OCI-LY3 (cell line): ENCODE measurements at regions not wholly inside any gene's neighbourhood (a gene's known extent, or its start where the extent isn't known, plus 50 kb on each side); places are given as distances from the start of the nearest gene placed in this dataset.

Experiments
- H2AFZ ChIP-seq: fragments of 200-600, 300-600 bp; shearing (Covaris generic); 2 replicates; pipeline ENCODE4 v1.6.0; 2014; ENCODE audit warnings: antibody characterized with exemption, low read depth, low read length
- H3K27ac ChIP-seq: fragments of 200-600, 300-600 bp; sonication (generic); 2 replicates; pipeline ENCODE4 v1.5.1; 2014; ENCODE audit warnings: mild to moderate bottlenecking, low read length, moderate library complexity, mixed read lengths
- H3K27me3 ChIP-seq: fragments of 200-600, 300-600 bp; sonication (generic); 2 replicates; pipeline ENCODE4 v1.6.1; 2014; ENCODE audit warnings: low read depth, low read length, mixed read lengths
- H3K36me3 ChIP-seq: fragments of 200-600, 300-600 bp; sonication (generic); replicated peaks from 2 replicates; pipeline ENCODE3; 2014; ENCODE audit warnings: low read depth, low read length, mixed read lengths
- H3K4me1 ChIP-seq: fragments of 300-600, 200-600 bp; sonication (generic); 2 replicates; pipeline ENCODE4 v1.6.1; 2014; ENCODE audit warnings: low read length, mixed read lengths
- H3K4me2 ChIP-seq: fragments of 200-600, 300-600 bp; sonication (generic); 2 replicates; pipeline ENCODE4 v1.6.1; 2014; ENCODE audit warnings: low read length, mixed read lengths
- H3K4me3 ChIP-seq: fragments of 300-600, 200-600 bp; sonication (generic); 2 replicates; pipeline ENCODE4 v1.5.1; 2014; ENCODE audit warnings: antibody characterized with exemption, mild to moderate bottlenecking, low read length, moderate library complexity
- H3K79me2 ChIP-seq: fragments of 300-600, 200-600 bp; shearing (Covaris generic); 2 replicates; pipeline ENCODE4 v1.6.1; 2014; ENCODE audit warnings: mild to moderate bottlenecking, low read length, mixed read lengths
- H3K9ac ChIP-seq: fragments of 300-600, 200-600 bp; shearing (Covaris generic); 2 replicates; pipeline ENCODE4 v1.6.0; 2014; ENCODE audit warnings: mild to moderate bottlenecking, low read length, moderate library complexity
- H3K9me3 ChIP-seq: fragments of 200-600, 300-600 bp; shearing (Covaris generic); 2 replicates; pipeline ENCODE4 v1.6.1; 2014; ENCODE audit warnings: low read length, mixed read lengths; ENCODE audit not compliant: insufficient read depth
- H4K20me1 ChIP-seq: fragments of 200-600, 300-600 bp; sonication (generic); 2 replicates; pipeline ENCODE4 v1.6.1; 2016; ENCODE audit warnings: low read length, mixed read lengths; ENCODE audit not compliant: insufficient read depth
- EZH2phosphoT487 ChIP-seq: fragments of 200-600 bp; shearing (Covaris generic); IDR thresholded peaks from 2 replicates; pipeline ENCODE4 v1.6.1; 2018; ENCODE audit warnings: antibody characterized with exemption, mixed run types, low read depth
- TF ChIP-seq, protein P1 (sequence below): fragments of 200-600, 300-600 bp; sonication (generic); IDR thresholded peaks from 2 replicates; pipeline ENCODE4 v1.5.1; 2014; ENCODE audit warnings: antibody characterized with exemption, low read length, low read depth

DNA sequence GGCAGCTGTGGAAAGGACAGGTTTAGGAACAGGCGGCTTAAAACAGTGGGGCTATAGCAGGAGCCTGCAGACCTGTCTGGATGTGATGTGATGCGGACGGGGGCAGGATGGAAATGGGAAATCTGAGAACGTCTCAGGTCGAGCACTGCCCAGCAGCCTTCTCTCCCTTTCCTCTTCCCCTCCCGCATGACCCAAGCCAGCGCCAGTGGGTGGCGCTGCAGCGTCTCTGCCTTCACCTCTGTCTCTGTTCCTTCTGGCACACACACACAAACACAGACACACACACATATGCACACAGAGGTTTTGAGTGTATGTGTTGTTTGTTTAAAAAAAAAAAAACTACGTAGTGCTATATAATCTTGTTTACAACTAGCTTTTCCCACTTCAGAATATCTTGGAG lies 82.0 kb upstream of the SLC66A3 start:
- peak overlapping the region; percentile 89 for H3K4me2 ChIP-seq
- no peaks in the 10 kb centered on the region for H3K79me2 ChIP-seq
- peaks cover 56% of the 10 kb centered on the region for H3K4me1 ChIP-seq
- peaks cover 3% of the 10 kb centered on the region for H3K36me3 ChIP-seq
- TF ChIP-seq, protein P1, sequence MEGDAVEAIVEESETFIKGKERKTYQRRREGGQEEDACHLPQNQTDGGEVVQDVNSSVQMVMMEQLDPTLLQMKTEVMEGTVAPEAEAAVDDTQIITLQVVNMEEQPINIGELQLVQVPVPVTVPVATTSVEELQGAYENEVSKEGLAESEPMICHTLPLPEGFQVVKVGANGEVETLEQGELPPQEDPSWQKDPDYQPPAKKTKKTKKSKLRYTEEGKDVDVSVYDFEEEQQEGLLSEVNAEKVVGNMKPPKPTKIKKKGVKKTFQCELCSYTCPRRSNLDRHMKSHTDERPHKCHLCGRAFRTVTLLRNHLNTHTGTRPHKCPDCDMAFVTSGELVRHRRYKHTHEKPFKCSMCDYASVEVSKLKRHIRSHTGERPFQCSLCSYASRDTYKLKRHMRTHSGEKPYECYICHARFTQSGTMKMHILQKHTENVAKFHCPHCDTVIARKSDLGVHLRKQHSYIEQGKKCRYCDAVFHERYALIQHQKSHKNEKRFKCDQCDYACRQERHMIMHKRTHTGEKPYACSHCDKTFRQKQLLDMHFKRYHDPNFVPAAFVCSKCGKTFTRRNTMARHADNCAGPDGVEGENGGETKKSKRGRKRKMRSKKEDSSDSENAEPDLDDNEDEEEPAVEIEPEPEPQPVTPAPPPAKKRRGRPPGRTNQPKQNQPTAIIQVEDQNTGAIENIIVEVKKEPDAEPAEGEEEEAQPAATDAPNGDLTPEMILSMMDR: peak; percentile 87
- no peak for TF ChIP-seq EZH2phosphoT487
- H4K20me1 ChIP-seq: no peaks in the 10 kb centered on the region
- peak overlapping the region; percentile 95 for H3K27ac ChIP-seq
- H3K4me3 ChIP-seq: peak overlapping the region; percentile 58
- H3K27me3 ChIP-seq: no peaks in the 10 kb centered on the region
- peak overlapping the region; percentile 71 for H2AFZ ChIP-seq
- H3K9me3 ChIP-seq: no peaks in the 10 kb centered on the region
- peak overlapping the region; percentile 87 for H3K9ac ChIP-seq

DNA sequence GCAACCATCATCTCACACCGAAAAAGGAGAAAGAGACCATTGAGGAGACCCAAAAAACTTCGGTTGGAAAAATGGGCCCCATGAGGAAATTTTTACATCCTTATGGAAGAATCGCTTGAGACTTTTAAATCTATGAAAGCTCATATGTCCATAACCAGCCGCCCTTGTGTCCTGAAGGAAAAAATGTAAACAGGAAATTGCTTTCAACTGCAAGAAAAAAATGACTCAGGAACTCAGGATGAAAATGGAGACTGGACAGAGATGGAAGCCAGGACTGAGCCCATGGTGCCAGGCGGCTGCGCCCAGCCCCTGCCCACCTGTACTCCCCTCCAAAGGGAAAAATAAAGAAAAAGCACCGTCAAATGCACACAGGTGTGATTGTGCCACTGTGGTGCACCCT lies 81.5 kb upstream of the SLC66A3 start:
- Histone ChIP-seq H3K4me1 (peaks cover 52% of the 10 kb centered on the region), H3K27ac (peak overlapping the region; percentile 95), H3K9me3 (no peaks in the 10 kb centered on the region), H2AFZ (no peak overlapping the region), H4K20me1 (no peaks in the 10 kb centered on the region), H3K4me3 (no peak overlapping the region), H3K9ac (peak overlapping the region; percentile 87; the same call in 1 of the 2 replicates), H3K79me2 (no peaks in the 10 kb centered on the region), H3K27me3 (no peaks in the 10 kb centered on the region), H3K36me3 (peaks cover 3% of the 10 kb centered on the region), H3K4me2 (peak overlapping the region; percentile 89)
- TF ChIP-seq, protein P1: no peak
- TF ChIP-seq EZH2phosphoT487: no peak

DNA sequence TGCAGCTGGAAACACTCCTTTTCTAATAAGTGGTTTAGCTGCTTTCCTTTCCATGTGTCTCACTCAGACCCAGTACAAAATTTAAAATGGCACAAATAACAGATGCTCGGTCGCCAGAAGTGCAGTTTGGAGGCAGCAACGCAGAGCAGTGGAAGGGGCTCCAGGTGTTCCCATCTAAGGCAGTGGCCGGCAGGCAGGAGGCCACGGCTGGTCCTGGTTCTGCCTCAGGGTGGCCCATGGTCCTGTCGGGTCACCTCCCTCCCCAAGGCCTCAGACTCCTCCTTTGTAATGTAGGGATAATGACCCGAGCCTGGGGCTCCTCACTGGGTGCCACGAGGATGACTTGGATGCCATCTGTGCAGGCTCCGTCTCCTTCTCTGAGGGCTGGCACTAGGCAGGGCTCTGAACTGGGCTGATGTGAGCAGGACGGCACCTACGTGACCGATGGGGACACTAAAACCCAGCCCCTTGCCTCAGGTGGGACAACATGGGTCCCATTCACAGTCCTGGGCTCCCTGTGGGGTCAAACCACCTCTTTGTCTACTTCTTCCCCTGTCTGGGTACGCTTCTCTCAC lies 80.9 kb upstream of the SLC66A3 start:
- peaks cover 3% of the 10 kb centered on the region for H3K36me3 ChIP-seq
- H3K27ac ChIP-seq: no peak overlapping the region
- no peak for TF ChIP-seq EZH2phosphoT487
- TF ChIP-seq, protein P1: no peak
- H3K9ac ChIP-seq: no peak overlapping the region
- H3K4me1 ChIP-seq: peaks cover 52% of the 10 kb centered on the region
- no peaks in the 10 kb centered on the region for H3K9me3 ChIP-seq
- H3K27me3 ChIP-seq: no peaks in the 10 kb centered on the region
- H3K4me2 ChIP-seq: no peak overlapping the region
- H2AFZ ChIP-seq: no peak overlapping the region
- H4K20me1 ChIP-seq: no peaks in the 10 kb centered on the region
- no peaks in the 10 kb centered on the region for H3K79me2 ChIP-seq
- no peak overlapping the region for H3K4me3 ChIP-seq

DNA sequence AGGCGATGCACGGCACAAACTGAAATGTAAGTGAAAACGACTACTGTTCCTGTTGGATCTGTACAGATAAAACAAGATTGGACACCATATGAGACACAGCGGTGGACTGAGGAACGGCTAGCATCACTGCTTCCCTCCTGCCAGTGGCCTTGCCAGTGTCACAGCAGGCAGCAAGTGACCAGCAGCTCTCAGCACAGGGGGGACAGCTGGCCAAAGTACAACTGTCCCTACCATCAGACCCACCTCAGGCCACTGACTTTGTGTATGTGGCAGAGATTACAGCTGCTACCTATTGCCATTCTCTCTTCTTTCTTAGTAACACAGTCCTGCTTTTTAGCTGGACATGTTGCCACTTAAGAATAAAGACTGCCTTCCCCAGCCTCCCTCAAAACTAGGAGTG lies 80.0 kb upstream of the SLC66A3 start:
- H3K4me3 ChIP-seq: no peak overlapping the region
- no peaks in the 10 kb centered on the region for H4K20me1 ChIP-seq
- H3K9ac ChIP-seq: no peak overlapping the region
- peaks cover 44% of the 10 kb centered on the region for H3K4me1 ChIP-seq
- TF ChIP-seq EZH2phosphoT487: no peak
- TF ChIP-seq, protein P1: no peak
- H3K79me2 ChIP-seq: no peaks in the 10 kb centered on the region
- H3K27ac ChIP-seq: no peak overlapping the region
- H3K36me3 ChIP-seq: peaks cover 3% of the 10 kb centered on the region
- H3K4me2 ChIP-seq: no peak overlapping the region
- no peak overlapping the region for H2AFZ ChIP-seq
- H3K27me3 ChIP-seq: no peaks in the 10 kb centered on the region
- H3K9me3 ChIP-seq: no peaks in the 10 kb centered on the region
